Fibroblast of skin of back (primary cell): ENCODE measurements at regions not wholly inside any gene's neighbourhood (a gene's known extent, or its start where the extent isn't known, plus 50 kb on each side); places are given as distances from the start of the nearest gene placed in this dataset.

Source experiments
- DNase-seq: peaks from one replicate; pipeline ENCODE4 v3.0.0-alpha.2; 2013

GRCh38 chr13:108360139-108360538 is 90.6 kb downstream of the TNFSF13B start:
- no peak for DNase-seq

GRCh38 chr13:108361769-108362168 is 92.3 kb downstream of the TNFSF13B start:
- no peak for DNase-seq

GRCh38 chr13:108363666-108364065 is 94.1 kb downstream of the TNFSF13B start:
- DNase-seq = no peak

- no peak for DNase-seq
These were observed 95.7 kb downstream of the TNFSF13B start for GRCh38 chr13:108365255-108365654.

- no peak for DNase-seq
These were observed 98.9 kb downstream of the TNFSF13B start for GRCh38 chr13:108368250-108368905.

- no peak for DNase-seq
These were observed 99.9 kb downstream of the TNFSF13B start for GRCh38 chr13:108369412-108369811.

- DNase-seq = no peak
These were observed 105.5 kb downstream of the TNFSF13B start for GRCh38 chr13:108375034-108375433.

GRCh38 chr13:108375772-108376171 is 106.3 kb downstream of the TNFSF13B start:
- DNase-seq = no peak

- no peak for DNase-seq
These were observed 106.8 kb downstream of the TNFSF13B start for GRCh38 chr13:108376308-108376707.

- no peak for DNase-seq
These were observed 108.2 kb downstream of the TNFSF13B start for GRCh38 chr13:108377646-108378206.

- DNase-seq = no peak
These were observed 114.1 kb downstream of the TNFSF13B start for GRCh38 chr13:108383667-108384066.

- no peak for DNase-seq
These were observed 117.6 kb downstream of the TNFSF13B start for GRCh38 chr13:108387156-108387555.

- DNase-seq = no peak
These were observed 133.3 kb downstream of the TNFSF13B start for GRCh38 chr13:108402850-108403249.

- DNase-seq = no peak
These were observed 138.0 kb downstream of the TNFSF13B start for GRCh38 chr13:108407495-108407894.

GRCh38 chr13:108408672-108409071 is 139.2 kb downstream of the TNFSF13B start:
- DNase-seq = no peak

- no peak for DNase-seq
These were observed 140.2 kb downstream of the TNFSF13B start for GRCh38 chr13:108409730-108410129.

- DNase-seq = no peak
These were observed 150.2 kb downstream of the TNFSF13B start for GRCh38 chr13:108419768-108420167.

- peak; percentile 19 for DNase-seq
These were observed 155.5 kb downstream of the TNFSF13B start for GRCh38 chr13:108425056-108425455.

- DNase-seq = peak; percentile 12
These were observed 157.4 kb downstream of the TNFSF13B start for GRCh38 chr13:108426893-108427292.

- peak; percentile 34 for DNase-seq
These were observed 157.8 kb downstream of the TNFSF13B start for GRCh38 chr13:108427355-108427754.

GRCh38 chr13:108428691-108429090 is 159.2 kb downstream of the TNFSF13B start:
- no peak for DNase-seq

GRCh38 chr13:108433976-108434755 is 164.6 kb downstream of the TNFSF13B start:
- DNase-seq = no peak

- DNase-seq = no peak
These were observed 166.1 kb downstream of the TNFSF13B start for GRCh38 chr13:108435393-108436149.
